Left ventricle myocardium inferior (tissue), 1 donor: ENCODE measurements at regions not wholly inside any gene's neighbourhood (a gene's known extent, or its start where the extent isn't known, plus 50 kb on each side); places are given as distances from the start of the nearest gene placed in this dataset.
A peak's percentile ranks its signal among the peaks of the same experiment; 100 is the strongest.

ENCODE experiments used
- DNase-seq: peaks from one replicate; pipeline ENCODE4 v3.0.0-alpha.2; 2020
- H3K27ac ChIP-seq: fragments of 200-600 bp; replicated peaks from 2 replicates; pipeline ENCODE4 v1.8.0; 2021
- H3K27me3 ChIP-seq: fragments of 200-600 bp; 2 replicates; pipeline ENCODE4 v1.8.0; 2021; ENCODE audit warnings: low read depth
- H3K36me3 ChIP-seq: fragments of 200-600 bp; 2 replicates; pipeline ENCODE4 v1.8.0; 2021
- H3K4me1 ChIP-seq: fragments of 200-600 bp; 2 replicates; pipeline ENCODE4 v1.8.0; 2021
- H3K4me3 ChIP-seq: fragments of 200-600 bp; 2 replicates; pipeline ENCODE4 v1.8.0; 2021; ENCODE audit warnings: mild to moderate bottlenecking, moderate library complexity
- H3K9me3 ChIP-seq: fragments of 200-600 bp; replicated peaks from 2 replicates; pipeline ENCODE4 v1.8.0; 2021
- CTCF ChIP-seq: fragments of 200-600 bp; IDR thresholded peaks from 2 replicates; pipeline ENCODE4 v1.8.0; 2021; ENCODE audit warnings: antibody characterized with exemption, mild to moderate bottlenecking, borderline replicate concordance
- intact Hi-C: fragments of 100-400 bp; cut with micrococcal nuclease; formaldehyde crosslinking; loops from one replicate; pipeline ENCODE4 v1.11.0; 2022
- donor health status: DM: no; HTN: yes; CAD: no; lungs with severe emphysema.

GRCh38 chr14:71235875-71236274, 328.6 kb downstream of the PCNX1 start:
- peak; percentile 42 for DNase-seq
- H3K27ac ChIP-seq, result no peak overlapping the region
- intact Hi-C loops, result no loop called here

DNA sequence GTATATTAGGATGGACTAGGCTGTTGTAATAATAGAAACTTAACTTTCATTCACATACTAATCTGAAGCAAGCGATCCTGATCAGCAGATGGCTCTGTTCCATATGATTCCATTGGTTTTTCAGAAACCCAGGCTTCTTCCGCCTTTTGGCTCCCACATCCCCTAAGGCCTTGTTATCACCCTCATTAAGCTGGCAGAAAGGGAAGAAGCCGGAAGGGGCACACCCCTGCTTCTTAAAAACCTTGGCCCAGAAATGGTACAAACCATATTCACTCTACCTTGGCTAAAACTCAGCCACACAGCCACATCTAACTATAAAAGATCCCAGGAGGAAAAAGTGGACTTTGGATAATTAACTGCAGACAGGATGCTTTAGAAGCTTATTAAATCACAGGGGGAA, 329.2 kb downstream of the PCNX1 start:
- H3K27ac ChIP-seq, result no peak overlapping the region
- peaks cover 5% of the 10 kb centered on the region for H3K4me1 ChIP-seq
- no peak for DNase-seq
- TF ChIP-seq CTCF, result no peak
- intact Hi-C loops, result no loop called here
- no peak overlapping the region for H3K4me3 ChIP-seq
- no peaks in the 10 kb centered on the region for H3K9me3 ChIP-seq
- H3K27me3 ChIP-seq, result no peaks in the 10 kb centered on the region
- H3K36me3 ChIP-seq, result no peaks in the 10 kb centered on the region

More at GRCh38 chr14:71235875-71236274, 328.6 kb downstream of the PCNX1 start:
- no peaks in the 10 kb centered on the region for H3K27me3 ChIP-seq
- no peak overlapping the region for H3K4me3 ChIP-seq
- peaks cover 5% of the 10 kb centered on the region for H3K4me1 ChIP-seq
- H3K9me3 ChIP-seq, result no peaks in the 10 kb centered on the region
- no peak for TF ChIP-seq CTCF
- H3K36me3 ChIP-seq, result no peaks in the 10 kb centered on the region

DNA sequence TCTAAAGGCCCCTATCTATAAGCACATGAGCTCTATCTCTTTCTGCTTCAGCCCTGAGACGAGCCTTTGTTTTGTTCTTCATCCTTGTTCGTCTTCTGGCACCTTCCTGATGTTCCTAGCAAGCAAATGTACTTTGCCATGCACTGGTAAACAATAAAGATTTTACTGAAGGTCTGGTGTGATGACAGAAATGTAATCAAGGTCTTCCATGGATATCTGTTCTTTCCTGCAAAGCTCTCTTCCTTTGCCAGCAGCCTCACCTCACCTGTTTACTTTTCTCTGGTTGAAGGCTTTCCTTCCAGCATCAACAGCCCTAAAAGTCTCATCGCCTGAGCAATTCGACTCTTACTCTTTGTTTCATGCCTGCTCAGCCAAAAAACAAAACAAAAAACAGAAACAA, 330.3 kb downstream of the PCNX1 start:
- no peak overlapping the region for H3K4me3 ChIP-seq
- no peaks in the 10 kb centered on the region for H3K9me3 ChIP-seq
- H3K27ac ChIP-seq, result no peak overlapping the region
- peaks cover 15% of the 10 kb centered on the region for H3K4me1 ChIP-seq
- intact Hi-C loops, result no loop called here
- no peak for DNase-seq
- no peak for TF ChIP-seq CTCF
- H3K27me3 ChIP-seq, result no peaks in the 10 kb centered on the region
- H3K36me3 ChIP-seq, result no peaks in the 10 kb centered on the region

DNA sequence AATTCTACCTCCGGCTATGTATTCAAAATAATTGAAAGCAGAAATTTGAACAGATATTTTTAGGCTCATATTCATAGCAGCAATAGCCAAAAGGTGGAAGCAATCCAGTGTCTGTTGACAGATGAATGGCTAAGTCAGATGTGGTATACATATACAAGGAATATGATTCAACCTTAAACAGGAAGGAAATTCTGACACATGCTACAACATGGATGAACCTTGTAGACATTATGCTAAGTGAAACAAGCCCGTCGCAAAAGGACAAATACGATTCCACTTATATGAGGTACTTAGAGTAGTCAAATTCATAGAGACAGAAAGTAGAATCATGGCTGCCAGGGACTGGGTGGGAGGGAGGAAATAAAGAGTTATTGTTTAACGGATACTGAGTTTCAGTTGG, 331.6 kb downstream of the PCNX1 start:
- Histone ChIP-seq H3K27me3 (no peaks in the 10 kb centered on the region), H3K27ac (no peak overlapping the region), H3K36me3 (no peaks in the 10 kb centered on the region), H3K4me1 (peaks cover 23% of the 10 kb centered on the region), H3K4me3 (no peak overlapping the region), H3K9me3 (no peaks in the 10 kb centered on the region)
- TF ChIP-seq CTCF, result no peak
- intact Hi-C loops, result no loop called here
- DNase-seq, result no peak

DNA sequence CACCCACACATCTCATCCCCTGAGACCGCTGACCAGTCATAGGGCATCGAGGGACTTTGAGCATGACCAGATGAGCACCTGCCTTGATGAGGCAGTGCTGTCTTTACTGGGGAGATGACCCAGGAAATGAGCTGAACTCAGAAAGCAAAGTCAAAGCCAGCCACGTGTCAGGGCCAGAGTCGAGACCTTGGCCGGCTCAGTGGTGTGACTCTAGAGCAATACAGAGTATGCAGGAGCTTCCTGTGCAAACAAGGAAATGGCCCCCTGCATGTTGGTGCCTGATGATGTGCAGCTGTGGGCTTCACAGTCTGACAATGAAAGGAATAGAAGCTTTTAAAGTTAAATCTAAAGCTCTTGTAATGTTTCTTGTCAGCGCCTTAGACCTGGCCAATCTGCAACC, 332.9 kb downstream of the PCNX1 start:
- H3K27ac ChIP-seq, result no peak overlapping the region
- intact Hi-C loops, result no loop called here
- TF ChIP-seq CTCF, result no peak
- H3K9me3 ChIP-seq, result no peaks in the 10 kb centered on the region
- H3K4me1 ChIP-seq, result peaks cover 32% of the 10 kb centered on the region
- DNase-seq, result no peak
- H3K4me3 ChIP-seq, result no peak overlapping the region
- no peaks in the 10 kb centered on the region for H3K36me3 ChIP-seq
- no peaks in the 10 kb centered on the region for H3K27me3 ChIP-seq

- no peak for TF ChIP-seq CTCF
- intact Hi-C loops, result no loop called here
Measured at GRCh38 chr14:71240866-71241520, 333.7 kb downstream of the PCNX1 start.

More at GRCh38 chr14:71240866-71241520, 333.7 kb downstream of the PCNX1 start:
- Histone ChIP-seq H3K36me3 (no peaks in the 10 kb centered on the region), H3K4me1 (peaks cover 27% of the 10 kb centered on the region), H3K27ac (no peak overlapping the region), H3K9me3 (no peaks in the 10 kb centered on the region), H3K4me3 (no peak overlapping the region), H3K27me3 (no peaks in the 10 kb centered on the region)
- DNase-seq, result no peak
